ENCODE measurements at regions not wholly inside any gene's neighbourhood (a gene's known extent, or its start where the extent isn't known, plus 50 kb on each side); places are given as distances from the start of the nearest gene placed in this dataset.
"Not testable (repeated sequence)": the region's sequence is repeated elsewhere in the genome, so short reads cannot be mapped to it uniquely, and the experiment has no call there.

GRCh38 chr1:10867138-10867721, 70.8 kb upstream of the CASZ1 start:
- DNase-seq (ENCODE audit: low spot score): peak; percentile 7

DNA sequence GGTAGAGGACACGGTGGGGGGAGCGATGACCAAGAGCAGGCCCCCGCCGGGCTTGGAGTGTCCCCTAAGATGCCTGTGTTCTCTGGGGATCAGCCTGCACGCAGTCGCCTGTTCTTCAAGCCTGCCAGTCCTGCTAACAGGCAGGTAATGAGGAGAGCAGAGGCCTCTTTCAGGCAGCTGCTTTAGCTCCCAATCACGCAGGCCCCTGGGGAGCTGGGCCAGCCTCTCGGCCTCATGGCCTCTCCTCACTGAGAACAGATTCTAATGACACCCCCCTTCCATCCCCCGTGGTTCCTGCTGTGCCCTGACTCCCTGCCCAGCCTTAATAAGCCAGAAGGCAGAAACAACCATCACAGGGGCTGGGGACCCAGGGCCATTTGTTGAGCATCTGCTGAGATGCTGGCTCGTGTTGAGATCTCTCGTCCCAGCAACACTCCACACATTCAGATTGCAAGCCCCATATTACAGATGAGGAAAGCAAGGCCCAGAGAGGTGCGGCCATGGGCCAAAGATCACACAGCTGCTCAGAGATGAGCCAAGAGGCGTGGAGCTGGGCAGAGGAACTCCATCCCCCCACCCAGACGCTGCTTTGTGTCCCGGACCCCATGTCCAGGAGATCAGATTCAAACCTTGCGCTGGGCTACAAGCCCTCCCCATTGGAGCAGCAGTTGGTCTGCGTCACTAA, 71.6 kb upstream of the CASZ1 start:
- DNase-seq (ENCODE audit: low spot score): no peak

- DNase-seq (ENCODE audit: low spot score): no peak
Observed at GRCh38 chr1:10868599-10868965, 72.1 kb upstream of the CASZ1 start.

GRCh38 chr1:10869933-10870332, 73.5 kb upstream of the CASZ1 start:
- no peak for DNase-seq (ENCODE audit: low spot score)

DNA sequence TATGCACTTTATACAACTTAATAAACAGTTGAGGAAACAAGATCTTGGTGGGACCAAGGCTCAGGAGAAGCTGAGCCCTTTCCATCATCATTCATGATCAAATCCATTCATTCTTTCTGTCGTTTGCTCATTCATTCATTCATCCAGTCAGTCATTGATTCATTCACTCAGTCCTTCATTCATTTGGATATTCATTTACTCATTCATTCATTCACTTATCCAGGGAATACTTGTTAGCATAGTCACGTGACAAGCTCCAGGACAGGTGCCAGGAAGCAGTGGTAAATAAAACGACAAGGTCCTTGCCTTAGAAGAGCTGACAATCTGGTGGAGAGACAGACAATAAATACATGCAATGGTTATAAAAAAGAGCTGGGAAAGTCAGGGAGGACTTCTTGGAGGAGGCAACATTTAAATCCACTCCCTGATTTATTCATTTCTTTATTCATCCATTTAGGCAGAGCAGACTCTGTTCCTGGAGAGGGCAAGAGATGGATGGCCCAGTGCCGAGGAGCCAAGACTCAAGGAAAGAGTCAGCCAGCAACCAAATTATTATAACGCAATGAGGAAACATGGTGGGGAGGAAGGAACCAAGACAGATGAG, 74.1 kb upstream of the CASZ1 start:
- DNase-seq (ENCODE audit: low spot score): no peak

- DNase-seq (ENCODE audit: low spot score): no peak
Observed at GRCh38 chr1:10873189-10873588, 76.7 kb upstream of the CASZ1 start.

GRCh38 chr1:10874351-10874750, 77.9 kb upstream of the CASZ1 start:
- no peak for DNase-seq (ENCODE audit: low spot score)

DNA sequence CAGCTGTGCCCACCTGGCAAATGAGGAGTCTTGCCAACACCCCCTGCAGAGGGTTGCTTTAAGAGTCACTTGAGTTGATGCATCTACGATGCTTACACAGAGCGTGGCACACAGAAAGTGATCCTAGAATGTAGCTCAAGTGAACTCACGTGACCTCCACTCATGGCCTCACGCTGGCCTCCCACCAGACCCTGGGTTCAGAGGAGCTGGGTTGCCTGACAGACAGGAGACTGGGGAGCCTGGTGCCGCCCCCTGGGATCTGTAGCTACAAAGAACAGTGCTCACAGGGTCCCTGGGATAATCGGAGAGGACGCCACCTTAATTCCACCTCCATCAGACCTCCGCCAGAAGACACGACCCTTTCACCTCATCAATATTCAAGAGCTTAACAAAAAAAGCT, 81.4 kb upstream of the CASZ1 start:
- DNase-seq (ENCODE audit: low spot score): no peak

- no peak for DNase-seq (ENCODE audit: low spot score)
Observed at GRCh38 chr1:10878469-10878868, 82.0 kb upstream of the CASZ1 start.

DNA sequence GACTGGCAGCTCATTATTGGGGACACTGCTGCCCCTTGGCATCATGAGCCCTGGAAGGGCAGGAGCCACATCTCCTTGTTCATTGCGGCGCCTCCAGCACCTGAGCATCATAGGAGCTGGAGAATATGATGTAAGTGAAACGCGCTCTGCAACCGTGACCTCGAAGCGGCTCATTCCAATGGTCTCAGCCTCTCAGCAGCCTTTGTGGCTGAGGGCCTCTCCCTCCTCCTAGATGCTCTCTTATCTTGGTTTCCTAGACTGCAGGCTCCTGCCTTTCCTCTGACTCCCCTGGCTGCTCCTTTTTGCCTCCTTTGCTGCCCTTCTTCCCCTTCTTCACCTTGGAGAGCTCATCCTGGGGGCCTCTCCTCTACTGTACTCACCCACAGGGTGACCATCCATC, 83.6 kb upstream of the CASZ1 start:
- DNase-seq (ENCODE audit: low spot score): no peak

- no peak for DNase-seq (ENCODE audit: low spot score)
Observed at GRCh38 chr1:10881046-10881445, 84.6 kb upstream of the CASZ1 start.

DNA sequence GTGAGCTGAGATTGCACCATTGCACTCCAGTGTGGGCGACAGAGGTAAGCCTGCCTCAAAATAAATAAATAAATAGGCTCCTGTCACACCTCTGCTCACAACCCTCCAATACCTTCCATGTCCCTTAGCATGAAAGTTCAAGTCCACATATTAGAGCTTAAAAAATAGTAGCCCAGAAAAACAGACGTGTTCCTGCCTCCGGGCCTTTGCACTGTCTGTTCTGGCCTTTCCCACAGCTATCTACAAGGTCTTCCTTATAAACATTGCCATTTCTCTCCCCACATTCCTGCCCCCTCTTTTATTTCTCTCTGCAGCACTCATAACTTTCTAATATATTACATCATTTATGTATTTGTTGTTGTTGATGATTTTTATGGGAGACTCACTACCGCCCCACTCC, 85.6 kb upstream of the CASZ1 start:
- DNase-seq (ENCODE audit: low spot score): no peak

DNA sequence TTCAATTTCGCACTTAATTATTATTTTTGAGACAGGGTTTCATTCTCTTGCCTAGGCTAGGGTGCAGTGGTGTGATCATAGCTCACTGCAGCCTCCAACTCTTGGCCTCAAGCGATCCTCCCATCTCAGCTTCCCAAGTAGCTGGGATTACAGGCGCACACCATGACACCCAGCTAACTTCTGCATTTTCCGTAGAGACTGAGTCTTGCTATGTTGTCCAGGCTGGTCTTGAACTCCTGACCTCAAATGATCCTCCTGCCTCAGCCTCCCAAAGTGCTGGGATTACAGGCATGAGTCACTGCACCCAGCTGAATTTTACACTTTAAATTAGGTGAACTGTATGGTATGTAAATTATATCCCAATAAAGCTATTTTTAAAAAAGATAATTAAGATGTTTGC, 90.6 kb upstream of the CASZ1 start:
- DNase-seq (ENCODE audit: low spot score): not testable (repeated sequence)

- DNase-seq (ENCODE audit: low spot score): no peak
Observed at GRCh38 chr1:10888291-10888690, 91.8 kb upstream of the CASZ1 start.

GRCh38 chr1:10888791-10889649, 92.6 kb upstream of the CASZ1 start:
- DNase-seq (ENCODE audit: low spot score): no peak

DNA sequence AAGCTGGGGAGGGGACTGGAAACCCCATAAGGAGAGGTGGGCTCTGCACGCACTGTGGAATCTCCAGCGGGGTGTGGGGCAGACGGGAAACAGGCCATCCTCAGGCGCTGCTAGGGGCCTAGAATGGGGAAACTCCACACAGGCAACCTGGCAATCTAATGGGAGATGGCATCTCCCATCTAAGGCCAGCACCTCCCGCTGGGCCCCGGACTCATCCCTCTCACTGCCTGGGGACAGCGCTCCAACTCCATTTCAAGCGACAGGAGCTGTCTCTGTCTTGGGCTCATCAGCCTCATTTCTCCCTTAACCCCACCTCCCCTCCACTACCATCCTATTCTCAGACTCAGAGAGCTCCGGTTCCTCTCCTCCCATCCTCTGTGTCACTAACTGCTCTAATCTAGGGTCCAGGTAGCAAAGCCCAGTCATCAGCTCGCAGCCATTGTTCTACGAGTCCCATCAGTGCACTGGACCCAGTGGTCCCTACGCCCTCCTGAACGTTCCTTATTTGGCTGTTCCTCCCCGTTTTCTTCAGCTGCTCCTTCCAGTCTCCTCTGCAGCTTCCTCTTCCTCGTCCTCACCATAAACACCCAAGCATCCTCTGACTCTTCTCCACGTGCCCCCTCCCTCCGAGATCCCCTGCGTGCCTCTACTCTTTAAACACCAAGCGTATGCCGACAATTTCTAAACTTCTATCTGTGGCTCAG, 93.4 kb upstream of the CASZ1 start:
- no peak for DNase-seq (ENCODE audit: low spot score)

GRCh38 chr1:10890491-10891071, 94.1 kb upstream of the CASZ1 start:
- DNase-seq (ENCODE audit: low spot score): no peak

DNA sequence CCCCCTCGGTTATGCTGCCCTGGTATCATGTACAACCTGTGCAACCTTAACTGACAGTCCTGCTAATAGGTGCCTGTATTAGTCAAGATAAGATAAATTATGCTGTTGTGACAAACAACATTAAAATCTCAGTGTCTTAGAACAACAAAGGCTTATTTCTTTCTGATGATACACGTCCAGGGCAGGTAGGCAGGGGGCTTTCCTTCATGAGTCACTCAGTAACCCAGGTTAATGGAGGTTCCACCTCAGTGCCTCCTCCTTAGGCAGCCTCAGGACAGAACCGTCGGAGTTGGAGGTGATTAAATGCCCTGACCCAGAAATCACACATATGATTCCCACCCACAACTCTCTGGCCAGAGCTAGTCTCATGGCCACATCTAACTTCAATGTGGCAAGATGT, 94.6 kb upstream of the CASZ1 start:
- no peak for DNase-seq (ENCODE audit: low spot score)

GRCh38 chr1:10892138-10893065, 96.0 kb upstream of the CASZ1 start:
- no peak for DNase-seq (ENCODE audit: low spot score)

- DNase-seq (ENCODE audit: low spot score): no peak
Observed at GRCh38 chr1:10895621-10896020, 99.2 kb upstream of the CASZ1 start.

DNA sequence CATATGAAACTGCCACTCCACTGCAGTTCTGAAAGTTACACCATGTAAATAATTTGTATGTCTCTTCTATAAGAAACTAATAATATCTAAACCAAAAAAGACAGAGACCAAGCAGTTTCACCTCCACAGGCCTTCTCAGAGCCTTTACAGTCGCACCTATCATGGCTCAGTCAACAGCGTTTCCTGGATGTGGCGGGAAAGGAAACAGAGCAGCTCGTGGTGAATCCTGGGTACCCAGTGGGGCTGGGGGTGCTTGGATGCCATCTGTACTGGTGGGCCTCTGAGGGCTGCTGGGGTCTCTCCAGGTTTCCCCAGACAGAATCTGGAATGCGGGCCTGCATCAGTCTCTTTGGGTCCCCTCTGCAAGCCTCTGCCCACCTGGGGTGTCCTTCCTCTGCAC, 100.2 kb upstream of the CASZ1 start:
- DNase-seq (ENCODE audit: low spot score): no peak
